ENCODE measurements at regions not wholly inside any gene's neighbourhood (a gene's known extent, or its start where the extent isn't known, plus 50 kb on each side); places are given as distances from the start of the nearest gene placed in this dataset.
A peak's percentile ranks its signal among the peaks of the same experiment; 100 is the strongest.

DNA sequence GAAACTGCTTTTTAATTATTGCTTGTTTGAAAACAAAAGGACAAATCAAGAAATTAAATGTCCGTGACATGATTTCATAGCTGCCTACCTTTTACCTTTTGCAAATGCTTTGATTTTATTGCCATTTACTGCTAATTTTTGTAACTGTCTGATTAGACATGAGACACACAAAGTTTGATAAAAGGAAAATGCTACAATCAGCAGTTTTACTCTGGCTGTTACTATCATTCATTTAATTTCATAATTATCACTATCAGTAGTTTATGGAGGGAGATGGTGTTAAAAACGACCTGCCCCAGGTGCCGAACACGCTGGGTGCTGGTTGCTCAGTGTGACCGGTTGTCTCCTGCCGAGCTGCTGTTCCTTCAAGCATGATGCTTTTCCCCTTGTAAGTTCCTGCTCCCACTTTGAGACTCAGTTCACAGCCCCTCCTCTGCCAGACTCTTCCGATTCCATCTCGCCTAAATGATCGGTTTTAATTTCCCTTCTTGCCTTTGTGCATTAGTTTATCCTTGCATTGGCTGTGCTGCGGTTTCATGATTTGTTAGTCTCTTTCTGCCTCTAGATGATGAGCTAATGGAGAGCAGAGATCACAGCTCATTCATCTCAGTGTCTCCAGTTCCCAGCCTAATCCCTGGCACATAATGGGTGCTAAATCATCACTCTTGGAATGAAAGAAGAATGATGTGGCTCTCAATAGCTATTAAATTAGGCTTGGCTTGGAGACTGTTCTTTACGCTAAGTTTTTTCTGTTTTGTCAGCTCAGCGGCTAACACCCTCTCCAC, 110.6 kb downstream of the PFKFB3 start:
- TF ChIP-seq EZH2 (IDR thresholded peaks at IDR 0.05; ENCODE audit: borderline replicate concordance, low read depth, low read length, poor library complexity, severe bottlenecking) (no peak), CTCF (conservative IDR thresholded peaks at IDR 0.05; ENCODE audit: low read depth, low read length) (no peak)
- no TSS peak for BruUV-seq (replicated peaks)
- Histone ChIP-seq H3K4me3 (ENCODE audit: low read depth, low read length, poor library complexity, severe bottlenecking) (no peak overlapping the region), H3K36me3 (ENCODE audit: insufficient read depth, low read length, poor library complexity, severe bottlenecking) (no peaks in the 10 kb centered on the region), H3K9me3 (ENCODE audit: low read depth, low read length, poor library complexity, severe bottlenecking) (no peaks in the 10 kb centered on the region), H3K27ac (ENCODE audit: low read depth, low read length, poor library complexity, severe bottlenecking) (no peak overlapping the region), H3K4me1 (ENCODE audit: insufficient read depth, low read length, poor library complexity, severe bottlenecking) (no peaks in the 10 kb centered on the region), H3K27me3 (replicated peaks; ENCODE audit: insufficient read depth, low read depth, low read length, poor library complexity) (no peaks in the 10 kb centered on the region)
- peak; percentile 36 for DNase-seq (ENCODE audit: low spot score)
- intact Hi-C loops (cut with micrococcal nuclease; ENCODE audit: unreplicated experiment), result no loop called here
- CTCF ChIA-PET, result no interaction called here
- POLR2A ChIA-PET (ENCODE audit: low non-redundant PET), result no interaction called here

DNA sequence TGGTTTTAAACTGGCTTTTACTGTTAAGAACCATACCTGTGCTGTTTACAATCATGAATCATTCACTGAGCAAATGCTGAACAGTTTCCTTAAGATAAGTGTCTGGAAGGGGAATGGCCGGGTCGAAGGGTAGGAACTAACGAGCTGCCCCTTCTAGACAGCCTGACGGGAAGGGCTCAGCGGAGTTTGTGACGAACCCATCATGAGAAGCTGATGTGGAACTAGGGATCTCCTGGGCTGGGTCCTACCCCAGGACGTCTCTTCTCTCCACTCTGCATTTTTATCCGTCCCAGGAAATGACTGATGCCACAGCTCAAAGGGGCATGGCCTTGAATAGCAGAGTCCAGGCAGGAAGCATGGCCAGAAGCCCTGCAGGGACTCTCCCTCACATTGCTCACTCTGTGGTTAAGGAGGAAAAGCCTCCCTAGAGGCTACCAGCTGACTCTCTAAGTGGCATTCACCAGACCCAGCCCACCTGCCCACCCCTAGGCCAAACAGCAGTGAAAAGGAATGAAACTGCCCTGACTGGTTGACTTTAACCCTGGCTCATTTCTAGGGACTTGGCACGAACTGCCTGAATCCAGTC, 112.0 kb downstream of the PFKFB3 start:
- ChIA-PET CTCF (no interaction called here), POLR2A (ENCODE audit: low non-redundant PET) (no interaction called here)
- Histone ChIP-seq H3K27ac (ENCODE audit: low read depth, low read length, poor library complexity, severe bottlenecking) (no peak overlapping the region), H3K4me3 (ENCODE audit: low read depth, low read length, poor library complexity, severe bottlenecking) (no peak overlapping the region), H3K4me1 (ENCODE audit: insufficient read depth, low read length, poor library complexity, severe bottlenecking) (no peaks in the 10 kb centered on the region), H3K9me3 (ENCODE audit: low read depth, low read length, poor library complexity, severe bottlenecking) (no peaks in the 10 kb centered on the region), H3K36me3 (ENCODE audit: insufficient read depth, low read length, poor library complexity, severe bottlenecking) (no peaks in the 10 kb centered on the region), H3K27me3 (replicated peaks; ENCODE audit: insufficient read depth, low read depth, low read length, poor library complexity) (no peaks in the 10 kb centered on the region)
- no peak for DNase-seq (ENCODE audit: low spot score)
- no TSS peak for BruUV-seq (replicated peaks)
- intact Hi-C loops (cut with micrococcal nuclease; ENCODE audit: unreplicated experiment), result no loop called here
- TF ChIP-seq EZH2 (IDR thresholded peaks at IDR 0.05; ENCODE audit: borderline replicate concordance, low read depth, low read length, poor library complexity, severe bottlenecking), result no peak
- TF ChIP-seq CTCF (conservative IDR thresholded peaks at IDR 0.05; ENCODE audit: low read depth, low read length), result no peak

- H3K4me3 ChIP-seq (ENCODE audit: low read depth, low read length, poor library complexity, severe bottlenecking), result no peak overlapping the region
- intact Hi-C loops (cut with micrococcal nuclease; ENCODE audit: unreplicated experiment), result no loop called here
- no peak for TF ChIP-seq EZH2 (IDR thresholded peaks at IDR 0.05; ENCODE audit: borderline replicate concordance, low read depth, low read length, poor library complexity, severe bottlenecking)
- no peak for TF ChIP-seq CTCF (conservative IDR thresholded peaks at IDR 0.05; ENCODE audit: low read depth, low read length)
- no TSS peak for BruUV-seq (replicated peaks)
- ChIA-PET CTCF (no interaction called here), POLR2A (ENCODE audit: low non-redundant PET) (no interaction called here)
- H3K9me3 ChIP-seq (ENCODE audit: low read depth, low read length, poor library complexity, severe bottlenecking), result no peaks in the 10 kb centered on the region
- no peak for DNase-seq (ENCODE audit: low spot score)
- H3K4me1 ChIP-seq (ENCODE audit: insufficient read depth, low read length, poor library complexity, severe bottlenecking), result no peaks in the 10 kb centered on the region
- H3K36me3 ChIP-seq (ENCODE audit: insufficient read depth, low read length, poor library complexity, severe bottlenecking), result no peaks in the 10 kb centered on the region
- no peak overlapping the region for H3K27ac ChIP-seq (ENCODE audit: low read depth, low read length, poor library complexity, severe bottlenecking)
- H3K27me3 ChIP-seq (replicated peaks; ENCODE audit: insufficient read depth, low read depth, low read length, poor library complexity), result no peaks in the 10 kb centered on the region
These were observed 116.4 kb downstream of the PFKFB3 start for GRCh38 chr10:6319119-6319518.
